Neural cell (in vitro differentiated cells): ENCODE measurements at regions not wholly inside any gene's neighbourhood (a gene's known extent, or its start where the extent isn't known, plus 50 kb on each side); places are given as distances from the start of the nearest gene placed in this dataset.

ENCODE experiments used
- H2AFZ ChIP-seq: fragments of 200-600, 300-800 bp; sonication (generic), shearing (Covaris generic); 2 replicates; pipeline ENCODE4 v1.6.0; 2014; ENCODE audit warnings: low read depth, mild to moderate bottlenecking, antibody characterized with exemption, low read length, moderate library complexity
- H3F3A ChIP-seq: fragments of 200-600 bp; shearing (Covaris generic); 2 replicates; pipeline ENCODE4 v1.6.1; 2016; ENCODE audit warnings: mild to moderate bottlenecking, moderate library complexity, mixed read lengths, antibody characterized with exemption, low read length; ENCODE audit not compliant: insufficient read depth, poor library complexity, severe bottlenecking
- H3K27ac ChIP-seq: fragments of 200-600, 300-800 bp; sonication (generic), shearing (Covaris generic); 2 replicates; pipeline ENCODE4 v1.5.1; 2014; ENCODE audit warnings: mild to moderate bottlenecking, low read length, moderate library complexity
- H3K27me3 ChIP-seq: fragments of 300-800, 200-600 bp; sonication (generic), shearing (Covaris generic); 2 replicates; pipeline ENCODE4 v1.6.0; 2014; ENCODE audit warnings: mild to moderate bottlenecking, low read depth, low read length, moderate library complexity; ENCODE audit not compliant: insufficient read depth
- H3K36me3 ChIP-seq: fragments of 300-800, 200-600 bp; sonication (generic), shearing (Covaris generic); 2 replicates; pipeline ENCODE4 v1.5.1; 2014; ENCODE audit warnings: mild to moderate bottlenecking, antibody characterized with exemption, low read length, moderate library complexity; ENCODE audit not compliant: insufficient read depth
- H3K4me2 ChIP-seq: fragments of 300-800, 200-600 bp; sonication (generic), shearing (Covaris generic); 2 replicates; pipeline ENCODE4 v1.6.0; 2014; ENCODE audit warnings: mild to moderate bottlenecking, low read length
- H3K4me3 ChIP-seq: fragments of 300-800, 200-600 bp; sonication (generic), shearing (Covaris generic); 2 replicates; pipeline ENCODE4 v1.5.1; 2014; ENCODE audit warnings: mild to moderate bottlenecking, low read length, moderate library complexity
- H3K79me2 ChIP-seq: fragments of 200-600 bp; shearing (Covaris generic); replicated peaks from 2 replicates; pipeline ENCODE4 v1.6.0; 2014; ENCODE audit warnings: mild to moderate bottlenecking, low read length, moderate library complexity; ENCODE audit not compliant: insufficient read depth
- H3K9ac ChIP-seq: fragments of 300-800, 200-600 bp; sonication (generic), shearing (Covaris generic); 2 replicates; pipeline ENCODE4 v1.6.1; 2016; ENCODE audit warnings: mild to moderate bottlenecking, low read length, mixed read lengths
- H3K9me2 ChIP-seq: fragments of 200-600 bp; shearing (Covaris generic); 2 replicates; pipeline ENCODE4 v1.6.1; 2016; ENCODE audit warnings: mild to moderate bottlenecking, low read length, mixed read lengths; ENCODE audit not compliant: insufficient read depth
- H3K9me3 ChIP-seq: fragments of 200-600, 300-800 bp; sonication (generic), shearing (Covaris generic); 2 replicates; pipeline ENCODE4 v1.6.1; 2016; ENCODE audit warnings: mild to moderate bottlenecking, mixed run types, low read length, moderate library complexity, mixed read lengths
- H4K20me1 ChIP-seq: fragments of 200-600 bp; shearing (Covaris generic); 2 replicates; pipeline ENCODE4 v1.6.1; 2016; ENCODE audit warnings: mild to moderate bottlenecking, mixed run types; ENCODE audit not compliant: insufficient read depth
- CTCF ChIP-seq: fragments of 450-650 bp; IDR thresholded peaks from 2 replicates; pipeline ENCODE4 v1.5.1; 2014; ENCODE audit warnings: antibody characterized with exemption, mild to moderate bottlenecking, moderate library complexity; ENCODE audit not compliant: poor library complexity, severe bottlenecking
- EP300 ChIP-seq: fragments of 450-650 bp; conservative IDR thresholded peaks from 2 replicates; pipeline ENCODE4 v1.6.1; 2014; ENCODE audit warnings: antibody characterized with exemption, mild to moderate bottlenecking, moderate library complexity; ENCODE audit not compliant: poor library complexity, severe bottlenecking
- EZH2 ChIP-seq: fragments of 200-600, 300-800 bp; shearing (Covaris generic), sonication (generic); IDR thresholded peaks from 2 replicates; pipeline ENCODE4 v1.6.1; 2014; ENCODE audit warnings: antibody characterized with exemption, low read length, borderline replicate concordance, mild to moderate bottlenecking; ENCODE audit not compliant: insufficient read depth, poor library complexity, severe bottlenecking
- MXI1 ChIP-seq: fragments of 450-650 bp; conservative IDR thresholded peaks from 2 replicates; pipeline ENCODE4 v1.6.1; 2014; ENCODE audit warnings: antibody characterized with exemption, mild to moderate bottlenecking; ENCODE audit not compliant: poor library complexity, severe bottlenecking
- POLR2AphosphoS5 ChIP-seq: IDR thresholded peaks from 2 replicates; pipeline ENCODE4 v1.6.1; 2012
- RAD21 ChIP-seq: fragments of 450-650 bp; conservative IDR thresholded peaks from 2 replicates; pipeline ENCODE4 v1.6.1; 2014; ENCODE audit warnings: antibody characterized with exemption, mild to moderate bottlenecking, moderate library complexity
- REST ChIP-seq: IDR thresholded peaks from 2 replicates; pipeline ENCODE4 v1.6.1; 2012; ENCODE audit warnings: borderline replicate concordance
- SMC3 ChIP-seq: fragments of 450-650 bp; conservative IDR thresholded peaks from 2 replicates; pipeline ENCODE4 v1.6.1; 2014; ENCODE audit warnings: antibody characterized with exemption, mild to moderate bottlenecking, moderate library complexity; ENCODE audit not compliant: poor library complexity
- TAF1 ChIP-seq: IDR thresholded peaks from 2 replicates; pipeline ENCODE4 v1.6.1; 2012; ENCODE audit warnings: low read depth

- no peak overlapping the region for H2AFZ ChIP-seq
- H4K20me1 ChIP-seq = no peaks in the 10 kb centered on the region
- no peaks in the 10 kb centered on the region for H3K27me3 ChIP-seq
- H3F3A ChIP-seq = no peaks in the 10 kb centered on the region
- H3K36me3 ChIP-seq = no peaks in the 10 kb centered on the region
- H3K9ac ChIP-seq = no peak overlapping the region
- no peaks in the 10 kb centered on the region for H3K9me3 ChIP-seq
- no peak overlapping the region for H3K27ac ChIP-seq
- H3K79me2 ChIP-seq = no peaks in the 10 kb centered on the region
- no peaks in the 10 kb centered on the region for H3K9me2 ChIP-seq
- no peak for TF ChIP-seq MXI1
- TF ChIP-seq EZH2 = no peak
- TF ChIP-seq REST = no peak
- no peak for TF ChIP-seq POLR2AphosphoS5
- no peak for TF ChIP-seq RAD21
- no peak for TF ChIP-seq EP300
- no peak for TF ChIP-seq TAF1
- no peak for TF ChIP-seq CTCF
- TF ChIP-seq SMC3 = no peak
- no peak overlapping the region for H3K4me2 ChIP-seq
- no peak overlapping the region for H3K4me3 ChIP-seq
Measured at GRCh38 chr22:27576413-27576812, 225.1 kb downstream of the MN1 start.

- no peaks in the 10 kb centered on the region for H3K9me3 ChIP-seq
- no peaks in the 10 kb centered on the region for H4K20me1 ChIP-seq
- no peaks in the 10 kb centered on the region for H3K27me3 ChIP-seq
- no peak for TF ChIP-seq MXI1
- TF ChIP-seq TAF1 = no peak
- no peak for TF ChIP-seq SMC3
- TF ChIP-seq EZH2 = no peak
- no peak for TF ChIP-seq CTCF
- TF ChIP-seq EP300 = no peak
- no peak for TF ChIP-seq RAD21
- no peak for TF ChIP-seq POLR2AphosphoS5
- TF ChIP-seq REST = no peak
- no peaks in the 10 kb centered on the region for H3K9me2 ChIP-seq
- no peaks in the 10 kb centered on the region for H3K79me2 ChIP-seq
- H3K27ac ChIP-seq = no peak overlapping the region
- no peak overlapping the region for H3K4me3 ChIP-seq
- H3K9ac ChIP-seq = no peak overlapping the region
- H3K4me2 ChIP-seq = no peak overlapping the region
- no peaks in the 10 kb centered on the region for H3K36me3 ChIP-seq
- no peak overlapping the region for H2AFZ ChIP-seq
- no peaks in the 10 kb centered on the region for H3F3A ChIP-seq
Measured at GRCh38 chr22:27576815-27577573, 224.6 kb downstream of the MN1 start.
